Gastroesophageal sphincter (tissue), 3 donors: ENCODE measurements at regions not wholly inside any gene's neighbourhood (a gene's known extent, or its start where the extent isn't known, plus 50 kb on each side); places are given as distances from the start of the nearest gene placed in this dataset.
"Not testable (repeated sequence)": the region's sequence is repeated elsewhere in the genome, so short reads cannot be mapped to it uniquely, and the experiment has no call there.

Experiments used
- CTCF ChIP-seq, 4 experiments: fragments of 200-600 bp in 2 of 4; fragments of 450-650 bp in 2 of 4; sonication (generic) in 1 of 4; IDR thresholded peaks; one replicate each; pipeline ENCODE4 v1.5.1; 2017 to 2019; ENCODE audit warnings: antibody characterized with exemption in 4 of 4, mild to moderate bottlenecking in 2 of 4, moderate library complexity in 2 of 4
- POLR2A ChIP-seq, 2 donors: fragments of 450-650 bp; IDR thresholded peaks; one replicate each; pipeline ENCODE4 v1.6.1; 2017; ENCODE audit warnings: antibody characterized with exemption in 2 of 2, mild to moderate bottlenecking in 2 of 2, moderate library complexity in 1 of 2
- POLR2AphosphoS5 ChIP-seq: sonication (generic); formaldehyde crosslinking; IDR thresholded peaks from one replicate; pipeline ENCODE4 v1.6.1; 2017; ENCODE audit warnings: antibody characterized with exemption

GRCh38 chr2:83180862-83181530, 1278.1 kb downstream of the SUCLG1 start:
- TF ChIP-seq CTCF (IDR thresholded peaks at IDR 0.05); POLR2AphosphoS5; POLR2A (IDR thresholded peaks at IDR 0.05): not testable (repeated sequence)
